Dendritic cell treated with granulocyte-macrophage colony-stimulating factor and Interleukin-4, amounts not matched to agents 40 ng/mL and 50 ng/mL, for 4 days (primary cell): ENCODE measurements at regions not wholly inside any gene's neighbourhood (a gene's known extent, or its start where the extent isn't known, plus 50 kb on each side); places are given as distances from the start of the nearest gene placed in this dataset.

Experiments used
- H3K27ac Mint-ChIP-seq: one replicate; pipeline ENCODE4 v1.8.0; 2022; ENCODE audit warnings: mild to moderate bottlenecking, mixed read lengths
- H3K27me3 Mint-ChIP-seq: one replicate; pipeline ENCODE4 v1.8.0; 2022; ENCODE audit warnings: mild to moderate bottlenecking, mixed read lengths
- H3K36me3 Mint-ChIP-seq: one replicate; pipeline ENCODE4 v1.8.0; 2022; ENCODE audit warnings: low read depth, mixed read lengths
- H3K4me1 Mint-ChIP-seq: one replicate; pipeline ENCODE4 v1.8.0; 2022; ENCODE audit warnings: low read depth, mixed read lengths
- H3K4me3 Mint-ChIP-seq: one replicate; pipeline ENCODE4 v1.8.0; 2022; ENCODE audit warnings: mild to moderate bottlenecking, moderate library complexity, mixed read lengths
- H3K9me3 Mint-ChIP-seq: one replicate; pipeline ENCODE4 v1.8.0; 2022; ENCODE audit warnings: mixed read lengths
- intact Hi-C: fragments of 100-400 bp; cut with micrococcal nuclease; formaldehyde crosslinking; loops from one replicate; pipeline ENCODE4 v1.15.0; 2022

- H3K27ac Mint-ChIP-seq = no peak overlapping the region
- H3K9me3 Mint-ChIP-seq = no peaks in the 10 kb centered on the region
- intact Hi-C loops = no loop called here
- H3K27me3 Mint-ChIP-seq = no peaks in the 10 kb centered on the region
- H3K4me3 Mint-ChIP-seq = no peak overlapping the region
- no peaks in the 10 kb centered on the region for H3K4me1 Mint-ChIP-seq
- H3K36me3 Mint-ChIP-seq = no peaks in the 10 kb centered on the region
Observed at GRCh38 chr2:49288902-49289700, 134.8 kb upstream of the FSHR start.

- intact Hi-C loops = no loop called here
- H3K9me3 Mint-ChIP-seq = peaks cover 1% of the 10 kb centered on the region
- H3K36me3 Mint-ChIP-seq = no peaks in the 10 kb centered on the region
- H3K27ac Mint-ChIP-seq = no peak overlapping the region
- H3K27me3 Mint-ChIP-seq = no peaks in the 10 kb centered on the region
- no peak overlapping the region for H3K4me3 Mint-ChIP-seq
- H3K4me1 Mint-ChIP-seq = no peaks in the 10 kb centered on the region
Observed at GRCh38 chr2:49288113-49288705, 133.9 kb upstream of the FSHR start.

GRCh38 chr2:49286726-49287125 is 132.4 kb upstream of the FSHR start:
- Mint-ChIP-seq H3K9me3 (peaks cover 9% of the 10 kb centered on the region), H3K4me1 (no peaks in the 10 kb centered on the region), H3K4me3 (no peak overlapping the region), H3K27me3 (no peaks in the 10 kb centered on the region), H3K36me3 (no peaks in the 10 kb centered on the region), H3K27ac (no peak overlapping the region)
- intact Hi-C loops = no loop called here

GRCh38 chr2:49286045-49286444 is 131.7 kb upstream of the FSHR start:
- Mint-ChIP-seq H3K36me3 (no peaks in the 10 kb centered on the region), H3K27me3 (no peaks in the 10 kb centered on the region), H3K27ac (no peak overlapping the region), H3K9me3 (peaks cover 9% of the 10 kb centered on the region), H3K4me1 (no peaks in the 10 kb centered on the region), H3K4me3 (no peak overlapping the region)
- intact Hi-C loops = no loop called here

- Mint-ChIP-seq H3K27ac (no peak overlapping the region), H3K36me3 (no peaks in the 10 kb centered on the region), H3K9me3 (peaks cover 40% of the 10 kb centered on the region), H3K27me3 (no peaks in the 10 kb centered on the region), H3K4me1 (no peaks in the 10 kb centered on the region), H3K4me3 (no peak overlapping the region)
- intact Hi-C loops = no loop called here
Observed at GRCh38 chr2:49278561-49278960, 124.2 kb upstream of the FSHR start.

GRCh38 chr2:49278141-49278540 is 123.8 kb upstream of the FSHR start:
- Mint-ChIP-seq H3K4me3 (no peak overlapping the region), H3K27ac (no peak overlapping the region), H3K27me3 (no peaks in the 10 kb centered on the region), H3K4me1 (no peaks in the 10 kb centered on the region), H3K9me3 (peaks cover 38% of the 10 kb centered on the region), H3K36me3 (no peaks in the 10 kb centered on the region)
- intact Hi-C loops = no loop called here

- H3K27ac Mint-ChIP-seq = no peak overlapping the region
- H3K4me1 Mint-ChIP-seq = no peaks in the 10 kb centered on the region
- no peaks in the 10 kb centered on the region for H3K36me3 Mint-ChIP-seq
- no peak overlapping the region for H3K4me3 Mint-ChIP-seq
- H3K9me3 Mint-ChIP-seq = peaks cover 1% of the 10 kb centered on the region
- H3K27me3 Mint-ChIP-seq = no peaks in the 10 kb centered on the region
- intact Hi-C loops = no loop called here
Observed at GRCh38 chr2:49271060-49271606, 116.8 kb upstream of the FSHR start.

- Mint-ChIP-seq H3K4me1 (no peaks in the 10 kb centered on the region), H3K4me3 (no peak overlapping the region), H3K27ac (no peak overlapping the region), H3K27me3 (no peaks in the 10 kb centered on the region), H3K36me3 (no peaks in the 10 kb centered on the region), H3K9me3 (no peaks in the 10 kb centered on the region)
- intact Hi-C loops = no loop called here
Observed at GRCh38 chr2:49270091-49270490, 115.8 kb upstream of the FSHR start.

- intact Hi-C loops = no loop called here
- H3K4me3 Mint-ChIP-seq = no peak overlapping the region
- H3K4me1 Mint-ChIP-seq = no peaks in the 10 kb centered on the region
- H3K9me3 Mint-ChIP-seq = no peaks in the 10 kb centered on the region
- H3K27ac Mint-ChIP-seq = no peak overlapping the region
- H3K27me3 Mint-ChIP-seq = no peaks in the 10 kb centered on the region
- H3K36me3 Mint-ChIP-seq = no peaks in the 10 kb centered on the region
Observed at GRCh38 chr2:49265471-49265870, 111.2 kb upstream of the FSHR start.

GRCh38 chr2:49262801-49263560 is 108.7 kb upstream of the FSHR start:
- Mint-ChIP-seq H3K36me3 (no peaks in the 10 kb centered on the region), H3K4me3 (no peak overlapping the region), H3K4me1 (no peaks in the 10 kb centered on the region), H3K27me3 (no peaks in the 10 kb centered on the region), H3K9me3 (no peaks in the 10 kb centered on the region), H3K27ac (no peak overlapping the region)
- intact Hi-C loops = no loop called here

GRCh38 chr2:49261781-49262180 is 107.5 kb upstream of the FSHR start:
- no peak overlapping the region for H3K27ac Mint-ChIP-seq
- no peaks in the 10 kb centered on the region for H3K4me1 Mint-ChIP-seq
- H3K9me3 Mint-ChIP-seq = no peaks in the 10 kb centered on the region
- intact Hi-C loops = no loop called here
- no peaks in the 10 kb centered on the region for H3K36me3 Mint-ChIP-seq
- no peaks in the 10 kb centered on the region for H3K27me3 Mint-ChIP-seq
- no peak overlapping the region for H3K4me3 Mint-ChIP-seq

- Mint-ChIP-seq H3K36me3 (no peaks in the 10 kb centered on the region), H3K9me3 (no peaks in the 10 kb centered on the region), H3K4me3 (no peak overlapping the region), H3K4me1 (no peaks in the 10 kb centered on the region), H3K27ac (no peak overlapping the region), H3K27me3 (no peaks in the 10 kb centered on the region)
- intact Hi-C loops = no loop called here
Observed at GRCh38 chr2:49260979-49261538, 106.7 kb upstream of the FSHR start.

GRCh38 chr2:49259926-49260325 is 105.6 kb upstream of the FSHR start:
- no peak overlapping the region for H3K4me3 Mint-ChIP-seq
- no peaks in the 10 kb centered on the region for H3K27me3 Mint-ChIP-seq
- H3K9me3 Mint-ChIP-seq = no peaks in the 10 kb centered on the region
- no peak overlapping the region for H3K27ac Mint-ChIP-seq
- intact Hi-C loops = no loop called here
- H3K36me3 Mint-ChIP-seq = no peaks in the 10 kb centered on the region
- no peaks in the 10 kb centered on the region for H3K4me1 Mint-ChIP-seq

GRCh38 chr2:49255409-49255971 is 101.2 kb upstream of the FSHR start:
- no peak overlapping the region for H3K4me3 Mint-ChIP-seq
- H3K27me3 Mint-ChIP-seq = no peaks in the 10 kb centered on the region
- no peaks in the 10 kb centered on the region for H3K36me3 Mint-ChIP-seq
- no peaks in the 10 kb centered on the region for H3K4me1 Mint-ChIP-seq
- no peaks in the 10 kb centered on the region for H3K9me3 Mint-ChIP-seq
- intact Hi-C loops = no loop called here
- no peak overlapping the region for H3K27ac Mint-ChIP-seq
